Fibroblast of skin of left biceps (primary cell): ENCODE measurements at regions not wholly inside any gene's neighbourhood (a gene's known extent, or its start where the extent isn't known, plus 50 kb on each side); places are given as distances from the start of the nearest gene placed in this dataset.

Source experiments
- DNase-seq, 2 experiments: peaks; one replicate each; pipeline ENCODE4 v3.0.0-alpha.2; 2013; ENCODE audit warnings: low read depth in 2 of 2

DNA sequence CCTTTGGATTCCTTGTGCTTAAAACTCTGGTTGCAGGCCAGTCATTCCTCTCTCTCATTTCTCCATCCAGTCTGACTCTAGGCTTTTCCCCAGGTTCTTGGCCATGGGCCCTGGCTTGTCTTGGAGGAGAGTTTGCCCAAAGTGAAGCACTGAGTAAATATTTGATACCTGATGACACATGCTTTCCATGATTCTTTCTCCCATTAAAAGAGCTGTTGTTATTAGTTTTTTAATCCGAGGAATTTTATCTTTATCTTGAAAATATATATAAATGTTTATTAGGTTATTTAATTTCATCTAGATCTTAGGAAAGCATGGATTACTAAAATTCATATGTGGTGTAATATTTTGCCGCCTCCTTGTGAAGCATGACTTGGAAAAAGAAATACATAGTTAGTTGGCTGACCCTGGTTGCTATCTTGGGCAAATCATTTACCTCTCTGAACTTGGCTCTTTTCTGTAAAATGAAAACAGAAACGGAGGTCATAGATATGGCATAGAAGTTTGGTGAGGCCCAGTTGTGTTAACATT is 650.1 kb downstream of the SLC4A3 start:
- DNase-seq = peak; percentile 71 to 82

DNA sequence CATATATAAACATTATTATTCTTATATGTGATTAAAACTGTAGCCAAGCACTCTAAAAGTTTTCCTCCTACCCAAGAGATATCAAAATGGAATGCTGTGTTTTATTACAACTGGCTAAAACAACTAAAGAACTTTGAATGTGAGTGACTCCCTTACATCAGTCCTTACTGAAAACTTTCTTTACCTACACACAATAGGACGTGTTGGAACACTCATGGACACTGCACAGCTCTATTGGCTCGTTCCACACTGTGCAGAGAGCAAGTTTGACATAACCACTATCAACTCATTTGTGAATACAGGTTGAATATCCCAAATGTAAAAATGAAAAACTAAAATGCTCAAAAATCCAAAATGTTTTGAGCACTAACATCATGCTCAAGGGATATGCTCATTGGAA is 650.6 kb downstream of the SLC4A3 start:
- DNase-seq = no peak

DNA sequence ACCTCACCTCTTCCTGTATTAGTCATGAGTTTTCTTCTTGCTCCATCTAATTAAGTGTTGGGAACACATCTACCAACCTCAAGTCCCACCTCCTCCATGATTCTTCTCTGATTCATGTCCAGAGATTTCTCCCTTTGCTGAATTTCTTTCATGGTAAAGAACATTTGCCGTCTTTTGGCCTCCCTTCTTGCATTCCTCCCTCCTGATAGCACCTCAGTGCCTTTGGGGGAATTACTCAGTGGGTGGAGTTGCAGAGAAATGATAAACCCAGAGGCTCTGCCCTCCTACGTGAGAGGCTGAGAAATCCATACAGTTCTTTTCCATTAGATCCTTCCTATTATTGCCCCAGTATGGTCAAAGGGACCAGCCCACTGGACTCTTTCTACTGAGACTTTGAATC is 651.9 kb downstream of the SLC4A3 start:
- DNase-seq = peak; percentile 61 to 72

DNA sequence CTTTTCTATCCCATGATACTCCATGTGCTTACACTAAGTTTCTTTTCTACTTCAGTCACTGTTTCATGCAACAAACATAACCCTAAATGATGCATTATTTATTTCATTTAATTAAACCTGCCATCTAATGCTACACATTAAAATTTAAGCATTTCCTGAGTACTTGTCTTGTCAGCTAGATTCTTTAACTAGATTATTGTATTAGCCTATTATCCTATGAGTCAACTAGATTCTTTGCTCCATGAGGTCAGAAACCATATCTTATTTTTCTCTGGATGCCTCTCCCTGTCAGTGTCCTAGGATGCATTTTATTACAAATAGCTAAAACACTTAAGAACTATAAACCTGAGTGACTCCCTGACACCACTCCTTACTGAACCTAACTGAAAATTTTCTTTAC is 652.4 kb downstream of the SLC4A3 start:
- DNase-seq = no peak

DNA sequence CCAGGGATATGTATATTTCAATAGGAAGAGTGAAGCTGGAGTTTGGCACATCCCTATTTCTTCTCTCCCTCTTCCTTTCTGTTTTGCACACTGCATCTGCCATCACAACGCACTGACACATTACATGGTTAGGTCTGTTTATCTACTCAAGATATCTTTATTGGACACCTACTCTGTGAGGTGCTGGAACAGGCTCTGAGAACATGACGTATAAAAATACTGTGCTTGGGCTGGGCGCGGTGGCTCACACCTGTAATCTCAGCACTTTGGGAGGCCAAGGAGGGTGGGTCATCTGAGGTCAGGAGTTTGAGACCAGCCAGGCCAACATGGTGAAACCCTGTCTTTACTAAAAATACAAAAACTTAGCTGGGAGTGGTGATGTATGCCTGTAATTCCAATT is 653.3 kb downstream of the SLC4A3 start:
- DNase-seq = no peak

DNA sequence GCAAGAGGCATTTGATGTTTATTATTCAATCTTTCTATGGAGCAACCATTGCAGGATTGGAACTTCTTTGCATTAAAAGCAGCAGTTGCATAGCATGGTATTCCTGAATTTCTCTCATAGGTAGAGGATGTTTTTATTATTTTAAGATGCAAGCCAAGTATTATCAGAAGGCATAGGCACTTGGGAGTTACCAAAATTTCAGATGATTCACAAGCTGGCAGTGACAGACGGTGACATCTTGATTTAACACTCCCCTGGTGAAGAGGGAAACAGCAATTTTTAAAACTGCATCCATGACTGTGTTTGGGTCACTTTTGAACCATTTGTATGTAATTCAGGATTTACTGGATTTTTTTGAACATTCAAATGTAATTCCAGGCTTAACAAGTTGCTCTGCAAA is 654.3 kb downstream of the SLC4A3 start:
- DNase-seq = no peak

DNA sequence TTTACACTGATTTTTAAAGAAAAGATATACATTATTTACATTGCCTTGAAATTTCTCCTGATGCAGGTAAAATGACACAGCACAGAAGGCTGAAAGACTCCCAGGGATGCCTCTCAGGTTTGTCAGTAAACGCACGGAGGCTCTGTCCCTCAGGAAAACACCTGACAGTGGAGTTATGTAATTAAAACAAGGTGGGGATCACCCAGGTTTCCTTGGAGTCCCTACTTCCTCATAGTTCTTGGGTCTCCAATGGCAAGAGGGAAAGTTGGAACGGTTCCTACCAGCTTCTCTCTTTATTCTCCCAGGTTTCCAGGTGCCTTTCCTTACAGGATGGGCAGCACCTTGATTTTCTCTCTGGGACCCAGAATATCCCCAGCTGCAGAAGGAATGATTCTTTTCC is 654.8 kb downstream of the SLC4A3 start:
- DNase-seq = no peak

DNA sequence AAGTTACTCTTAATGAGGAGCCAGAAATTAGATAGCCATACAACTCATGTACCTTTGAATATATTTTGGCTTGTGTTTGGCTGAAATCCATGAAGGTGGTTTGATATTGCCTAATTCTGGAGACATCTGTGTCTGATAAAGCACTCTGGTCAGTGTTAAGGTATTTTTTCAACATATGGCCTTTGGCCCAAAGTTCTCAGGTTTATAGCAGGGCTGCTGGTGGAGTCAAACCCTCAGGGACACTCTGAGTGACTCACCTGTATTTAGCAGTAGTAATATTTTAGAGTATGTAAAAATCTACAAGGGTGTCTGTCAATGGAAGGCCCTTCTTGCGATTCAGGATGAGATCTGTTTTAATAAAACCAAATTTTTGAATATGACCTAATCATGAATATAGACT is 666.5 kb downstream of the SLC4A3 start:
- no peak for DNase-seq

DNA sequence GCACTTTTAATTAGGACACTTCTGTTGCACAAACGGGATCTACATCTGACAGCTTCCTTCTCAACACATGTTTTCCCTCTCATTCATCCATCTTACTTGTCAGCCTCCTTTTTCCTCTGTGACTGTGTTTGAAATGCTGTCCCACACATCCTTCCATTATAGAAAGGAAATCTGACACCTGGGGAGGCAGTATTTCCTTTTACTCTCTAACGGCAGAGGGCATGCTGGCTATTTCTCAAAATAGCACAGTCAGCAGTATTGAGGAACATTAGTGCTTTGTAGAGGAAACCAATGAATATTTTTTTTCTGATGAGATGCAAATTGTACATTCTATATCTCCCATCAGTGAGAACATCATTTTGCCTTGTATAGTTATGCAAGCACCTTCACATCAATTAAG is 668.7 kb downstream of the SLC4A3 start:
- DNase-seq = no peak

DNA sequence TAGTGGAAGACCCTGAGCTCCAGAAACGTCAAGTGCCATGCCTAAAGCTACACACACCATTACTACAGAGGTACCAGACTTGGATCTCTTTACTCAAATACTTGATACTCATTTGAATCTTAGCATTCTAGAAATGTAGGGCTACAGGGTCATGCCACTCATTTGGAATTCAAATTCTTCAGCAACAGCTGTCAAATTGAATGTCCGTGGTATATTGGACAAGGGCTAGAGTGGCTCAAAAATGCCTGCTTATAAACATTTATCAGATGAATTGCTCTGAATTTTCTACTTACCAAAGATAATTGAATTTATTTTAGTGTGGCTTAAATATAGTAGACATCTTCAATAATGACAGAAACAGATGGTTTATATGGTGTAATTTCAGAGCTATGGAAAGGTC is 669.7 kb downstream of the SLC4A3 start:
- no peak for DNase-seq

DNA sequence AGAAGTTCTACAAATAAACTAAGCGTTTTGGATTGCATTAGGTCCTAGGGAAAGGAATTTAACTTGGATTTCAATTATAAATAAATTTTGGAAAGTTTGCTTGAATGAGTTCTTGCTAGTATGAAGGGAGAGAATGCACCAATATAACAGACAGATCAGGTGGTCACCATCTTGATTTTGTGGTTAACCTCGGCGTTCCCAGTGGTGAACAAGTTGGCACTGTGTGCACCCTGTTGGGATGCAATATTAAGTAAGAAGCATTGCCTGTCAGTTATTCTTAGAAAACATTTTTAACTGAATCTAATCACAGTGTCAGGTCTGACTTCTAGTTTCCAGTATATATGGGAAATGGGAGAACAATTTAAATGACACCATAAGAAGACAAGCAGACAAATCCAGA is 673.4 kb downstream of the SLC4A3 start:
- DNase-seq = no peak

DNA sequence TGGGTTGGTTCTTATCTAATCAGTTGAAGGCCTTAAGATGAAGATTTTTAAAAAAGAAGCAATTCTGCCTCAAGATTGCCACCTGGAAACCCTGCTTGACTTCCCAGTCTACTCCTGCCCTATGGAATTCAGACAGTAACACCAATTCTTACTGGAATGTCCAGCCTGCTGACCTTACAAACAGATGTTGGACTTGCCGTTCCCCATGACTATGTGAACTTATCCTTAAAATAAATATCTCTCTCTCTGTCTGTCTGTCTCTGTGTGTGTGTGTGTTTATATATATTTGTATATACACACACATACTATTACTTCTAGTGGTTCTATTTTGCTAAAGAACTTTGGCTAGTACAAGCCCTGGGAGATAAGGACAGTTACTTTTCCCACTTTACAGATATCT is 675.3 kb downstream of the SLC4A3 start:
- DNase-seq = no peak

DNA sequence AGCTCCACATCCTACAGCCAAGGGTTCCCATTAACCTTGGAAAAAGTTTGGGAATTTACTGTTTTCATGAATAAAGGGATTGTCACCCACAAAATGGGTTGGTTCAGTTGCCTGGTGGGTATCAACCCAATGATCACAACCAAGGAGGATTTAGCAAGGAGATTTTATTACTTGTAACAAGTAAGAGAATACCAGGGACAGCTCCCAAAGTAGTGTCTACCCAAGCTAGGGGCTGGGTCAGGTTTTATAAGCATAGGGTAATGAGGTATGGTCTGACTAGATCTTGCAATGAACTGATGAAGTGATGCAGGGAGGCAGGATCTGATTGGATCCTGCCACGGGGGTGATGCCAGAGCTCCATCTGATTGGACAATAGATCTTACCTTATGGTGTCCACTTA is 681.8 kb downstream of the SLC4A3 start:
- no peak for DNase-seq

DNA sequence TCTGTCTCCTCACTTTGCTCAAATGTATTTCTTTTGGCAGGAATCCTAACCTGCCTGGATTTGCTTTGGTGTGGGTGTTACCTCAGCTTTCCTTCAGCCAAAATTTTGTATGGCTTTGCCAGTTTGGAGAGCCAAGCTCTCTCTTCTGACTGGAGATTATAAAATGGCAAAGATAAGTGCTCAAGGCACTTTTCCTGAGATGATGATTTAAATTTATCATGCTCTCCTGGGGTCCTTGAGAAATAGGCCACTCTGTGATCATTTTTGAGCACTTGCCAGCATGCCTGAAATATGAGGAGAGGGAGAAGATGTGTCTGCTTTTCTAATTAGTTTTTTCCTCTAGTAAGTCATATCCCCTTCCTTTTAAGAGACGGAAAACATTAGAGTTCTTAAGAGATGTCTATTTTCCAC is 683.0 kb downstream of the SLC4A3 start:
- DNase-seq = no peak

DNA sequence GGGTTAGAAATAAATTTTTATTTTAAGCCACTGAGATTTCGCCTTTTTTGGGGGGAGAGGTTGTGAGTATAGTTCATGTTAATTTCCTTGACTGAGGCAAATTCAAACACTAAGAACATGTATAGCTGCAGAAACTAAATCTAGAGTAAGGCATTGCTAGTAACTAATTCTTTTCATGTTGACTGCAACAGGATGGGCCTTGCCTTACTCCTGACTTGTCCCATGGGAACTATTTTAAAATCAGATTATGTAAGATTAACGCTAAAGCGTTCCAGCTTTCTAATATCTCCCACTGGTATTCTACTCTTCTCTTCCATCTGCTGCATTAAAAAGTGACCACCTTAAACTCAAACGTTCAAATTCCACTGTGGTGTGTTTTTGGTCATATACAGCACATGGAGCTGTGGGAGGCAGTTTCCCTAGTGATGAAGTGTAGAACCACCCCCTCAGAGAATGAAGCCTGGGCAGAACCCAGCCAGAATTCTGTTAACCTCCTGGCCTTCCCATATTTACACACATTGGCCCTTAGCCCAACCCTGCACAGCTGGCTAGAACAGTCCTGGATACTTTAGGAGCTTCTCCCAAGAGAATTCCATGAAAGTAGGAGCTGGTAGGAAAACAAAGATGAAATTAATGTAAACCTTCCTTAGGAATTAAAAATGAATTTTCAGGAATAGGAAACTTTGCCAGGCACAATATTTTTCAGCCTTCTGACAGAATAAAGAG is 687.8 kb downstream of the SLC4A3 start:
- peak in 1 of 2 experiments; percentile 7 for DNase-seq

DNA sequence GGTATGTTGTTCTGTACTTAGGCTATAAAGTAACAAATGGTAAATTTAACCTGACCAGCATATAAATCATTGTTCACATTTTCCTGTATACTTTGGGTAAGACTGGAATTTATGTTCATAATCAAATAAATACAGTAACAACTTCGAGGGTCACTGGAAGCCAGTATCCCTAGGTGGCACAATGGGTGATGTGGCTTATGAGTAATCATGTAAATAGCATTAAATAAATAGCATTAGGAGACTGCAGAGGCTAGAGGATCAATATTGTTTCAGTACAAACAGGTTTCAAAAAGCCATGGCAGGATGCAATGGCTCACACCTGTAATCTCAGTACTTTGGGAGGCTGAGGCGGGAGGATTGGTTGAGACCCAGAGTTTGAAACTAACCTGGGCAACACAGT is 690.6 kb downstream of the SLC4A3 start:
- no peak for DNase-seq

DNA sequence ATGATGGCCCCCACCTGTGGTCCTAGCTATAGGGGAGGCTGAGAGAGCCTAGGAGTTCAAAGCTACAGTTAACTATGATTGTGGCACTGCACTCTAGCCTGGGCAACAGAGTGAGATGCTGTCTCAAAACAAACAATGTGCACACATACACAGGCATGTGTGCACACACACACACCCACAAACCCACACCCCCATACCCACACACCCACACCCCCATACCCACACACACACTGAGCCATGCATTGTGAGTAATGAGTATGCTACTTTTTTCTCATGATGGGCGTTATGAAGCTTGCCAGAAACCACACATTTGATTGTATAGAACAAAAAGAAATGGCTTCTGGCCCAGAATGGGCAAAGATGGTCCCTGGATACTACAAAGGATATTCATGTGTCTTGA is 691.1 kb downstream of the SLC4A3 start:
- no peak for DNase-seq

DNA sequence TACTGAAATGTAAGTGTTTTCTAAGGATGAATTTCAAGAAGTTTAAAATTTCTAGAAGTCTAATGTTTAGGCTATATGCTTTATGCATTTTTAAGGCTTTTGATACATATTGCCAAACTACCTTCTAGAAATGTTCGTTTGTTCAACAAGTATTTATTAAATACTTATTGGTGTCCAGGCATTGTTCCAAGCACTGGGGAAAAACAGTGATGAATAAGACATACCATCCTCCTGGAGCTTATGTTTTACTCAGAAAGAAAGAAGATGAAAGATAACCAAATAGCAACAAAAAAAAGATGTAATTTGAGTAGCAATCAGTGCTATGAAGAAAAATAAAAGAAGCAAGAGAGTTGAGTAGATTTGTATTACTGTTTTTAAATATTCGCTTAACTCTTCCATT is 692.9 kb downstream of the SLC4A3 start:
- no peak for DNase-seq

DNA sequence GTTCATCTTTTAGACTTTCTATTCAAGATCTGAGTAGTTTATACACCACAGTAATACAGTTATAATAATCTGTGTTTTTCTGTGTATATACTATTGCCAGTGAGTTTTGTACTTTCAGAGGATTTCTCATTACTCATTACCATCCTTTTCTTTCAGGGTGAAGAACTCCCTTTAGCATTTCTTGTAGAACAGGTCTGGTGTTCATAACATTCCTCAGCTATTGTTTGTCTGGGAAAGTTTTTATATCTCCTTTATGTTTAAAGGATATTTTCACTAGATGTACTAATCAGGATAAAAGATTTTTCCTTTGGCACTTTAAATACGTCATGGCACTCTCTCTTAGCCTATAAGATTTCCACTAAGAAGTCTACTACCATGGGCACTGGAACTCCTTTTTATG is 705.5 kb downstream of the SLC4A3 start:
- DNase-seq = no peak

DNA sequence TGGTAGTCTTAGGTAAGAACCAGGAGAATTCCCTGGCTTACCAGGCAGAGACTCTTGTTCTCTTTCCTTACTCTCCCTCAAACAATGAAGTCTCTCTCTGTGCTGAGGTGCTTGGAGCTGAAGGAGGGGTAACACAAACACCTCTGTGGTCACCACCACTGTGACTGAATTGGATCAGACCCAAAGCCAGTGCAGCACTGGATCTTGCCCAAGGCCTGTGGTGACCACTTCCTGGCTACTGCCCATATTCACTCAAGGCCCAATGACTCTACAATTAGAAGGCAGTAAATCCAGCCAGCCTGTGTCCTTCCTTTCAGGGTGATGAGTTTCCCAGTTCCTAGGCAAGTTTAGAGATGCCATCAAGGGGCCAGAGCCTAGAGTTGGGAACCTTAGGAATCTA is 706.8 kb downstream of the SLC4A3 start:
- DNase-seq = no peak

DNA sequence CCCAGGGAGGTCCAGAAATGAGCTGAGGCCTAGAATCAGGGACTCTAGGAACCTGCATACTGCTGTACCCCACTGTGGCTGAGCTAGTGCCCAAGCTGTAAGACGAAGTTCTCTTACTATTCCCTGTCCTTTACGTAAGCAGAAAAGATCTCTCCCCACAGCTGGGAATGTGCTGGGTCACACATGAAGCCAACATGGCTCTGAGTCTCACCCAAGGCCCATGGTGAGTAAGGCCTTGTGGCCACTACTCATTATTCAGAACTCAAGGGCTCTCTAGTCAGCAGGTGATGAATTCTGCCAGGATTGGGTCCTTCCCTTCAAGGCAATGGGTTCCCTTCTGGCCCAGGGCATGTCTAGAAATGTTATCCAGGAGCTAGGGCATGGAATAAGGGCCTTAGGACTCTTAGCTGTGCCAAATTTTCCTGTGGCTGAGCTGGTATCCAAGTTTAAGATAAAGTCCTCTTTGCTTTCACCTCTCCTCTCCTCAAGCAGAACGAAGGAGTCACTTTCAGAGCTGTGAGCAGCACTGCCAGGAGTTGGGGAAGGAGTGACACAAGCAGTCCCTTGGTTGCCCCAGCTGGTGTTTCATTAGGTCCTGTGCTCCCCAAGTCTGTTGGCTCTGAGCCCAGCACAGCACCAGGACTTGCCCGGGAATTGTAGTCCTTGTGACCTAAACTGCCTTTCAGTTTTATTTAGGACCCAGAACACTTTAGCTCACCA is 707.6 kb downstream of the SLC4A3 start:
- no peak for DNase-seq

DNA sequence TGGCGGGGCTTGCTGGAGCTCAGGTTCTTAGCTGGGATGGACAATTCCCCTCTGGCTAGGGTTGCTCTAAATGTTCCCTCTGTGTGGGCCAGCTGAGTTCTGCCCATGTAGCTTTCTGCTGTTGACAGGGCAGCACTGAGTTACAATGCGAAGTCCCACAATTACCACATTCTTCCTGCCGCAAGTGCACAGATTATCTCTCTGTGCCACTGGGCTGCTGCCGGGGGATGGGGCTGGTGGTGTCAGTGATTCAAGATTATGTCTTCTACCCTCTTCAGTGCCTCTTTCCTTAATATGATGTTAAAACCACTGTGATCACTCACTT is 708.1 kb downstream of the SLC4A3 start:
- no peak for DNase-seq

DNA sequence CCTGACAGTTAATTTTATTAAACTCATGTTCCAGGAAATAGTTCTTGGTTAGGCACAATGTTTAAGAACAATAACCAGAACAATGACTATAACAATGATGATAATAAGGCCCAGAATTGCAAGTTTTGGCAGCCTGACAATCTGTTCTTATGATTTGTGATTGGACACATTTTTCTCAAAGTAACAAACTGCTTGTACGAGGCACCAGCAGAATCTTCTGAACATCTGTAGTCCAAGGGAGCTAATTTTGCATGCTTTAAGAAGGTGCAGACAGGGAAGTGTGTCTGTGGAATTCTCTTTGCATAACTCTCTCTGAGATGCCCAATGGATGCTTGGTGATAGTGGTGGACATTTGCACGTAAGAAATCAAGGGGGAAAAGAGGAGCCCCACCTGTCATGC is 709.3 kb downstream of the SLC4A3 start:
- DNase-seq = no peak
